ENCODE measurements at regions not wholly inside any gene's neighbourhood (a gene's known extent, or its start where the extent isn't known, plus 50 kb on each side); places are given as distances from the start of the nearest gene placed in this dataset.

GRCh38 chr1:232894436-232894835, 56.0 kb upstream of the NTPCR start:
- no peak for TF ChIP-seq CTCF (CRISPR knock-in tag; IDR thresholded peaks at IDR 0.05)
- TF ChIP-seq POLR2AphosphoS5 (IDR thresholded peaks at IDR 0.05; ENCODE audit: low read depth, low read length): no peak
- no peak for TF ChIP-seq EP300 (IDR thresholded peaks at IDR 0.05; ENCODE audit: low read depth in 2 of 2, low read length in 2 of 2)
- no peak for TF ChIP-seq EP300 (CRISPR knock-in tag; IDR thresholded peaks at IDR 0.05; ENCODE audit: borderline replicate concordance)
- TF ChIP-seq, protein P1, sequence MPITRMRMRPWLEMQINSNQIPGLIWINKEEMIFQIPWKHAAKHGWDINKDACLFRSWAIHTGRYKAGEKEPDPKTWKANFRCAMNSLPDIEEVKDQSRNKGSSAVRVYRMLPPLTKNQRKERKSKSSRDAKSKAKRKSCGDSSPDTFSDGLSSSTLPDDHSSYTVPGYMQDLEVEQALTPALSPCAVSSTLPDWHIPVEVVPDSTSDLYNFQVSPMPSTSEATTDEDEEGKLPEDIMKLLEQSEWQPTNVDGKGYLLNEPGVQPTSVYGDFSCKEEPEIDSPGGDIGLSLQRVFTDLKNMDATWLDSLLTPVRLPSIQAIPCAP (CRISPR knock-in tag; IDR thresholded peaks at IDR 0.05; ENCODE audit: low read depth): no peak
- no peak for TF ChIP-seq ZNF724P (CRISPR knock-in tag; IDR thresholded peaks at IDR 0.05; ENCODE audit: borderline replicate concordance)
